SK-N-SH (cell line): ENCODE measurements at regions not wholly inside any gene's neighbourhood (a gene's known extent, or its start where the extent isn't known, plus 50 kb on each side); places are given as distances from the start of the nearest gene placed in this dataset.

Experiments
- CTCF ChIA-PET: fragments of 300-600, 350-600 bp; formaldehyde crosslinking; extraction: SDS; loops from one replicate; lab custom pipeline; 2021; lab: Yijun Ruan, JAX
- POLR2A ChIA-PET: fragments of 350-600 bp; sonication (Branson Sonifier 250); formaldehyde crosslinking; extraction: SDS; loops from one replicate; lab custom pipeline; 2020; ENCODE audit warnings: antibody characterized with exemption, inconsistent platforms; lab: Yijun Ruan, JAX
- DNase-seq: peaks from one replicate; pipeline ENCODE4 v3.0.0; 2012
- H2AFZ ChIP-seq: fragments of 200-600 bp; sonication (generic); 2 replicates; pipeline ENCODE4 v1.8.1; 2016; ENCODE audit warnings: antibody characterized with exemption, mild to moderate bottlenecking, low read depth
- H3F3A ChIP-seq: fragments of 200-600 bp; sonication (generic); replicated peaks from 2 replicates; pipeline ENCODE3; 2016; ENCODE audit warnings: antibody characterized with exemption, mild to moderate bottlenecking; ENCODE audit not compliant: insufficient read depth
- H3K27ac ChIP-seq, 2 experiments: fragments of 200-500 bp in 1 of 2; fragments of 200-600 bp in 1 of 2; sonication (Bioruptor generic) in 1 of 2; sonication (generic), shearing (Covaris generic) in 1 of 2; 2 replicates each; pipeline versions ENCODE4 v1.5.1 to v1.6.1; 2014 to 2016; ENCODE audit warnings: low read depth in 2 of 2, inconsistent platforms in 1 of 2, low read length in 1 of 2, mild to moderate bottlenecking in 1 of 2, mixed read lengths in 1 of 2
- H3K27me3 ChIP-seq: fragments of 200-600 bp; sonication (generic), shearing (Covaris generic); 2 replicates; pipeline ENCODE4 v1.6.1; 2016; ENCODE audit warnings: mixed run types; ENCODE audit not compliant: insufficient read depth
- H3K36me3 ChIP-seq, 2 experiments: fragments of 200-500 bp in 1 of 2; fragments of 200-600 bp in 1 of 2; sonication (Bioruptor generic) in 1 of 2; sonication (generic) in 1 of 2; replicated peaks in 1 of 2; 2 replicates each; pipeline versions ENCODE3 to v1.5.1; 2014 to 2016; ENCODE audit warnings: low read length in 1 of 2, mild to moderate bottlenecking in 1 of 2; ENCODE audit not compliant: insufficient read depth in 2 of 2, control insufficient read depth in 1 of 2
- H3K4me1 ChIP-seq, 2 experiments: fragments of 200-500 bp in 1 of 2; fragments of 200-600 bp in 1 of 2; sonication (Bioruptor generic) in 1 of 2; sonication (generic), shearing (Covaris generic) in 1 of 2; 2 replicates each; pipeline versions ENCODE4 v1.5.1 to v1.6.1; 2014 to 2016; ENCODE audit warnings: low read depth in 1 of 2, low read length in 1 of 2, mixed run types in 1 of 2; ENCODE audit not compliant: insufficient read depth in 2 of 2, control insufficient read depth in 1 of 2
- H3K4me2 ChIP-seq: fragments of 200-600 bp; sonication (generic), shearing (Covaris generic); 2 replicates; pipeline ENCODE4 v1.6.1; 2017; ENCODE audit warnings: mixed run types
- H3K4me3 ChIP-seq, 2 experiments: fragments of 200-500 bp in 1 of 2; fragments of 200-600 bp in 1 of 2; sonication (Bioruptor generic) in 1 of 2; sonication (generic), shearing (Covaris generic) in 1 of 2; 2 replicates each; pipeline versions ENCODE4 v1.5.1 to v1.8.1; 2014 to 2016; ENCODE audit warnings: low read depth in 2 of 2, inconsistent platforms in 1 of 2, low read length in 1 of 2, mild to moderate bottlenecking in 1 of 2, mixed read lengths in 1 of 2, moderate library complexity in 1 of 2
- H3K79me2 ChIP-seq: fragments of 200-600 bp; sonication (generic); 2 replicates; pipeline ENCODE4 v1.8.1; 2017; ENCODE audit warnings: mild to moderate bottlenecking; ENCODE audit not compliant: insufficient read depth
- H3K9ac ChIP-seq: fragments of 200-600 bp; sonication (generic); 2 replicates; pipeline ENCODE4 v1.6.1; 2017; ENCODE audit warnings: mixed run types
- H3K9me2 ChIP-seq: fragments of 200-600 bp; sonication (generic); 2 replicates; pipeline ENCODE4 v1.6.1; 2017; ENCODE audit warnings: mixed run types
- H3K9me3 ChIP-seq: fragments of 200-600 bp; sonication (generic); 2 replicates; pipeline ENCODE4 v1.6.1; 2017; ENCODE audit warnings: mixed run types, mild to moderate bottlenecking, moderate library complexity
- H4K20me1 ChIP-seq: fragments of 200-600 bp; sonication (generic); 2 replicates; pipeline ENCODE4 v1.6.1; 2017; ENCODE audit warnings: mild to moderate bottlenecking, mixed run types; ENCODE audit not compliant: insufficient read depth
- CHD2 ChIP-seq: fragments of 150-350 bp; IDR thresholded peaks from 2 replicates; pipeline ENCODE4 v1.6.1; 2018; ENCODE audit warnings: low read length; ENCODE audit not compliant: partially characterized antibody
- ELF1 ChIP-seq: IDR thresholded peaks from 2 replicates; pipeline ENCODE4 v1.4.0; 2012
- EP300 ChIP-seq, 2 experiments: IDR thresholded peaks; 2 replicates each; pipeline versions ENCODE4 v1.4.0 to v1.6.1; 2012; ENCODE audit warnings: borderline replicate concordance in 1 of 2, low read depth in 1 of 2, low read length in 1 of 2
- FOXJ3 ChIP-seq: sonication (generic); formaldehyde crosslinking; IDR thresholded peaks from 2 replicates; pipeline ENCODE4 v1.5.1; 2020; ENCODE audit warnings: mild to moderate bottlenecking, missing genetic modification reagents
- GABPA ChIP-seq: IDR thresholded peaks from 2 replicates; pipeline ENCODE4 v1.4.0; 2012; ENCODE audit warnings: low read depth, mild to moderate bottlenecking
- MAX ChIP-seq: IDR thresholded peaks from 2 replicates; pipeline ENCODE4 v1.4.0; 2012; ENCODE audit warnings: low read depth
- MEF2A ChIP-seq: IDR thresholded peaks from 2 replicates; pipeline ENCODE4 v1.4.0; 2012; ENCODE audit warnings: low read depth, borderline replicate concordance
- NRF1 ChIP-seq: IDR thresholded peaks from 2 replicates; pipeline ENCODE4 v1.6.1; 2012; ENCODE audit warnings: low read depth, mild to moderate bottlenecking, low read length
- POLR2AphosphoS5 ChIP-seq: IDR thresholded peaks from 2 replicates; pipeline ENCODE4 v1.6.1; 2012; ENCODE audit warnings: low read depth, low read length
- REST ChIP-seq: IDR thresholded peaks from 2 replicates; pipeline ENCODE4 v1.6.1; 2012; ENCODE audit warnings: mild to moderate bottlenecking, low read depth, low read length, moderate library complexity
- RFX5 ChIP-seq: IDR thresholded peaks from 2 replicates; pipeline ENCODE4 v1.6.1; 2012; ENCODE audit warnings: mild to moderate bottlenecking, improper control_type of control experiment, low read length
- YY1 ChIP-seq: IDR thresholded peaks from 2 replicates; pipeline ENCODE4 v1.4.0; 2012; ENCODE audit warnings: low read depth, mild to moderate bottlenecking
- WGBS: methylation state at CpG from one replicate; pipeline ENCODE4 v1.1.6; 2017; ENCODE audit warnings: low lambda C conversion rate; 5-methylcytosine and 5-hydroxymethylcytosine counted together

- H3K4me1 ChIP-seq, result no peaks in the 10 kb centered on the region
- H2AFZ ChIP-seq, result no peak overlapping the region
- H3K9ac ChIP-seq, result no peak overlapping the region
- no peaks in the 10 kb centered on the region for H3F3A ChIP-seq
- WGBS, result 58% methylated on average over 3 of the region's 3 CpGs
- TF ChIP-seq RFX5, result no peak
- no peak for TF ChIP-seq NRF1
- no peak for TF ChIP-seq CHD2
- no peak for TF ChIP-seq FOXJ3
- no peak for TF ChIP-seq YY1
- no peak for TF ChIP-seq EP300 (IDR thresholded peaks at IDR 0.05; ENCODE audit: borderline replicate concordance in 1 of 2, low read depth in 1 of 2, low read length in 1 of 2)
- no peak for TF ChIP-seq MEF2A
- no peak for TF ChIP-seq ELF1
- no peak for TF ChIP-seq GABPA
- no peak for TF ChIP-seq MAX
- no peak for TF ChIP-seq REST
- ChIA-PET CTCF (no interaction called here), POLR2A (no interaction called here)
- no peak for DNase-seq
- no peak overlapping the region for H3K4me3 ChIP-seq
- H3K9me3 ChIP-seq, result no peaks in the 10 kb centered on the region
- no peaks in the 10 kb centered on the region for H3K79me2 ChIP-seq
- no peak overlapping the region for H3K27ac ChIP-seq
- no peaks in the 10 kb centered on the region for H3K9me2 ChIP-seq
- H3K36me3 ChIP-seq, result no peaks in the 10 kb centered on the region
- no peaks in the 10 kb centered on the region for H4K20me1 ChIP-seq
- no peaks in the 10 kb centered on the region for H3K27me3 ChIP-seq
- no peak overlapping the region for H3K4me2 ChIP-seq
Observed at GRCh38 chr11:105332171-105332570, 192.6 kb upstream of the CARD18 start.

GRCh38 chr11:105328061-105328460, 188.5 kb upstream of the CARD18 start:
- Histone ChIP-seq H3K79me2 (no peaks in the 10 kb centered on the region), H3K27me3 (no peaks in the 10 kb centered on the region), H3F3A (no peaks in the 10 kb centered on the region), H3K4me2 (no peak overlapping the region), H3K9ac (no peak overlapping the region), H3K4me3 (no peak overlapping the region), H3K27ac (no peak overlapping the region), H4K20me1 (no peaks in the 10 kb centered on the region), H3K36me3 (no peaks in the 10 kb centered on the region), H3K9me3 (no peaks in the 10 kb centered on the region), H3K4me1 (no peaks in the 10 kb centered on the region), H3K9me2 (no peaks in the 10 kb centered on the region), H2AFZ (no peak overlapping the region)
- ChIA-PET POLR2A (no interaction called here), CTCF (no interaction called here)
- no peak for TF ChIP-seq POLR2AphosphoS5
- 17% methylated on average over 1 of the region's 1 CpG for WGBS
- DNase-seq, result no peak
